Stimulated activated CD4-positive, alpha-beta T cell treated with anti-CD3 and anti-CD28 coated beads, Interleukin-15, amount 100 ng/mL, for 24 hours (primary cell): ENCODE measurements at regions not wholly inside any gene's neighbourhood (a gene's known extent, or its start where the extent isn't known, plus 50 kb on each side); places are given as distances from the start of the nearest gene placed in this dataset.

Experiments
- DNase-seq: peaks from one replicate; pipeline ENCODE4 v3.0.0-alpha.2; 2020

- no peak for DNase-seq
Measured at GRCh38 chr6:128827675-128828464, 55.1 kb upstream of the LAMA2 start.

- DNase-seq: no peak
Measured at GRCh38 chr6:128826606-128827005, 56.3 kb upstream of the LAMA2 start.

- DNase-seq: no peak
Measured at GRCh38 chr6:128822271-128822670, 60.7 kb upstream of the LAMA2 start.

- DNase-seq: no peak
Measured at GRCh38 chr6:128821116-128821515, 61.8 kb upstream of the LAMA2 start.

GRCh38 chr6:128808856-128809255, 74.1 kb upstream of the LAMA2 start:
- no peak for DNase-seq

- no peak for DNase-seq
Measured at GRCh38 chr6:128807577-128807976, 75.4 kb upstream of the LAMA2 start.

GRCh38 chr6:128806261-128806660, 76.7 kb upstream of the LAMA2 start:
- DNase-seq: no peak

GRCh38 chr6:128803911-128804310, 79.0 kb upstream of the LAMA2 start:
- no peak for DNase-seq

GRCh38 chr6:128801621-128802020, 81.3 kb upstream of the LAMA2 start:
- DNase-seq: no peak

- DNase-seq: no peak
Measured at GRCh38 chr6:128784266-128784665, 98.7 kb upstream of the LAMA2 start.

- DNase-seq: no peak
Measured at GRCh38 chr6:128768187-128768586, 114.8 kb upstream of the LAMA2 start.

- DNase-seq: no peak
Measured at GRCh38 chr6:128767705-128768104, 115.2 kb upstream of the LAMA2 start.

- no peak for DNase-seq
Measured at GRCh38 chr6:128767150-128767549, 115.8 kb upstream of the LAMA2 start.

- DNase-seq: no peak
Measured at GRCh38 chr6:128763599-128764300, 119.2 kb upstream of the LAMA2 start.

- DNase-seq: no peak
Measured at GRCh38 chr6:128759901-128760300, 123.0 kb upstream of the LAMA2 start.

GRCh38 chr6:128759447-128759846, 123.5 kb upstream of the LAMA2 start:
- no peak for DNase-seq

GRCh38 chr6:128757961-128758360, 125.0 kb upstream of the LAMA2 start:
- DNase-seq: no peak

- no peak for DNase-seq
Measured at GRCh38 chr6:128754658-128755256, 128.2 kb upstream of the LAMA2 start.

GRCh38 chr6:128743974-128744765, 138.8 kb upstream of the LAMA2 start:
- DNase-seq: no peak

- DNase-seq: no peak
Measured at GRCh38 chr6:128742900-128743299, 140.0 kb upstream of the LAMA2 start.

GRCh38 chr6:128740951-128741350, 142.0 kb upstream of the LAMA2 start:
- DNase-seq: no peak

GRCh38 chr6:128739112-128739511, 143.8 kb upstream of the LAMA2 start:
- DNase-seq: no peak

- no peak for DNase-seq
Measured at GRCh38 chr6:128738112-128738511, 144.8 kb upstream of the LAMA2 start.
